ENCODE measurements at regions not wholly inside any gene's neighbourhood (a gene's known extent, or its start where the extent isn't known, plus 50 kb on each side); places are given as distances from the start of the nearest gene placed in this dataset.
A peak's percentile ranks its signal among the peaks of the same experiment; 100 is the strongest.

DNA sequence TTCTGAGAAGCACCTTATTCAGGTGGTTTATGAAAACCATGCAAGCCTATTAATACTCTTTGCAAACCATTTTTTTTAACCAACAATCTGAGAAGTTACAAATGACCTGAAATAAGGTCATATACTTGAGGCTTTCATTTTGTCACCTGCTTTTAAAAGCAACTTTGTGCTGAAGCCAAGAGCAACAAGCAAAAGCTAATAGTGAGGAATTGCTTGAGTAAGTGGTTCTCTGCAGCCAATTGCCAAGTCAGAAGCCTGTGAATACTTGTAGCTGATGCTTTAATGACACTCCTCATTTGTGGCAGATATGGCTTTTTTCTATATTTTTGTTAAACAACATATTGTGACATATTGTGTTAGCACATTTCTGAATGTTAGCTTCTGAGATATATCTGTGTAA lies 126.7 kb upstream of the ZNF608 start:
- peak; percentile 41 for DNase-seq

DNA sequence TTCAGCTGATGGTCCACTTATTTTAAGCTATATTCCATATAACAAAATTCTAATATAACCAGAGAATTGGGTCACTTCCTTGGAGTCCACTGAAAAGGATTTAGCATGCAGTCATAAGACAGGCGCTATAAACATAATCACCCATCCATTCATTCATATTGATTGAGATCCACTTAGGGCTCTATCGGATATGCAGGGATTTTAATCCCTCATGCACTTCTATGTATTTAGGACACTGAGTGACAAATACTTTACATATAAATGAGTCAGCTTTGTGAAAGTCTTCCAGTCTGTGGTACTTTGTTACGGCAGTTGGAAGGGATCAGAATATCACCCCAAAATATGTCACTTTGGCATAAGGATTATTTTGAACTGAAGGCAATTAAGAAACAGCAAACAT lies 127.3 kb upstream of the ZNF608 start:
- DNase-seq, result no peak

DNA sequence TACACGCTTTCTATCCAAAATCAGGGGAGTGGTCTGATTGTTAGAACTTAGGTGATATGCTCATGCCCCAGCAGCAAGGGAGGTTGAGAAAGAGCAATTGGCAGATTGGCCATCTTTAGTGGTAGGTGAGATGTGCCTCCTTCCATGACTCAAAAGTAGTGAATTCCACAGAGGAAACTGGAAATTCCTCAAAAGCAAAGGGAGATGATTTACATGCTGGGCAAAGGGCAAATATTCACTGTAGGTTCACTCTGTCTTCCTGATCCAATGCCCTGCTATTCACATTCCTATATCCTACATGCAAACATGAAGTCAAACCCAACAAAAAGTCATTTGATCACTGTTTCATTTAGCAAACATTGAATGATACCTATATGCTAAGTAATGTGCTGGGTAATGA lies 130.1 kb upstream of the ZNF608 start:
- DNase-seq, result no peak

DNA sequence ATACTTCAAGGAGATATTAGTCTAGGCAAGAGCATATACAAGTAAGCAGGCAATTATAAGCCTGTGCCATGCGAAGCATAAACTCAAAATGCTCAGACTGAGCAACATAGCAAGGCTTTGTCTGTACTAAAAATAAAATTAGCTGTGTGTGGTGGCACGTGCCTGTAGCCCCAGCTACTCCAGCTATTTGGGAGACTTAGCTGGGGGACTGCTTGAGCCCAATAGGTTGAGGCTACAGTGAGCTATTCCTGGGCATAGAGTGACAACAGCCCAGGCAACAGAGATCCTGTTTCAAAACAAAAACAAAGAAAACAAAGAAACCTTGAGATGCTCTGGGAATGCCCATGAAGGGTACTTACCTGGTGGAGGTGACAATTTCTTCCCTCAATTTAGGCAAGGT lies 130.5 kb upstream of the ZNF608 start:
- DNase-seq, result no peak

DNA sequence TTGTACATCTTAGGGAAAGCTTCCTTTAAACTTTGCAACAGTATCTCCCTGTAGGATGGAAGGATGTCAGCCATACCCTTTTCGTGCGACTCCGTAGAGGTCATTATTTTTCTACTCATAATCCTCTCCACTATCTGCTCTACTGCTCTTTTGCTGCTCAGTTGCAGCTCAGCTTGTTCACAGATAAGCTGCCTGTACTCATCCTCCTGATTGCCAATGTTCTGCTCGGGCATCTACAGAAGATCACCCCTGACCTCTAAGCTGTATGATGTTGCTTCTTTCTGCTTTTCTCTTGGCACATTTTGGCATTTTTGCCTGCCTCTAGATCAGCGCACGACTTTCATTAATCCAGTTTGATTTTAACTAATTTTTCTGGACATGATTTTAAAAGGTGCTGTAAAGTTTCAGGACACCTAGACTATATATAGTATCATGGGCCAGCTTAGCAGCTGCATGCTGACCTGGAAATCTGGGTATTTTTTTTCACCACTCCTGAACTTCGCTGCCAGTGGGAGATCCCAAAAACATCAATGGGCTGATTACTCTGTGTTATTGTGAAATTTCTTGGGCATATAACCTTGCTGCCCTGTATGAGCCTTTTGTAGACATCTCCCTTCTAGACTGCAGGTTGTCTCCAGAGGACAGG lies 131.2 kb upstream of the ZNF608 start:
- no peak for DNase-seq

DNA sequence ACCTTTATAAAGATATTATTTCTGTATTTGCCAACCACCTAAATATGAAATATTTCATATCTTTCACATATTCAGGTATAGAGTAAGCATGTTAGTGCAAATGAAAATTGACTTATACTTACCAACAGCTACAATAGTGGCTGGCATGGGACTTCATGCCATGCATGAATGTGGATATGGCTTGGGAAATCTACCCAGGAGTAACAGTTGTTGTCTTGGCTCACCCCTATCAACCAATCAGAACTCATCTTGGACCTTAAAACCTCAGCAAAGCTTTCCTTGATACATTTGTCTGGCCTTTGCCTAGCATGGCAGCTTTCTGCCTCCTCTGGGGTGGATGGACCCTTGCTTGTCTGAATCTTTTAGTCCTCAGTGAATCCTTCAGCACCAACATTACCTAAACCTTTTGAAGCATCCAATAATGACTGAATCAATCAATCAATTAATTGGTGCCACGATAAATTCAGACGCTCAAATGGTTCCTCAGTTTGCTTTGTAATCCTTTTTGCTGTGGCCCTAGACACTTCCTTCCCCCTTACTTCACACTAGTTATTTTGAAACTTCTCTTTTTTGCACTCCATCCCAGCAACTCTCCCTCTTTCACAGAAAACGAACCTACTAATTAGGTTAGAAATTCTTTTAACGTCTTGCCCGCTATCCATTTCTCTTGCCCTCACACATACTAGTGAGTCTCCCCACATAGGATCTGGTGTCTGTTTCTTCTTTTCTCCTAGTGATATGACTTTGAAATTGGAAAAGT lies 132.3 kb upstream of the ZNF608 start:
- DNase-seq, result no peak

DNA sequence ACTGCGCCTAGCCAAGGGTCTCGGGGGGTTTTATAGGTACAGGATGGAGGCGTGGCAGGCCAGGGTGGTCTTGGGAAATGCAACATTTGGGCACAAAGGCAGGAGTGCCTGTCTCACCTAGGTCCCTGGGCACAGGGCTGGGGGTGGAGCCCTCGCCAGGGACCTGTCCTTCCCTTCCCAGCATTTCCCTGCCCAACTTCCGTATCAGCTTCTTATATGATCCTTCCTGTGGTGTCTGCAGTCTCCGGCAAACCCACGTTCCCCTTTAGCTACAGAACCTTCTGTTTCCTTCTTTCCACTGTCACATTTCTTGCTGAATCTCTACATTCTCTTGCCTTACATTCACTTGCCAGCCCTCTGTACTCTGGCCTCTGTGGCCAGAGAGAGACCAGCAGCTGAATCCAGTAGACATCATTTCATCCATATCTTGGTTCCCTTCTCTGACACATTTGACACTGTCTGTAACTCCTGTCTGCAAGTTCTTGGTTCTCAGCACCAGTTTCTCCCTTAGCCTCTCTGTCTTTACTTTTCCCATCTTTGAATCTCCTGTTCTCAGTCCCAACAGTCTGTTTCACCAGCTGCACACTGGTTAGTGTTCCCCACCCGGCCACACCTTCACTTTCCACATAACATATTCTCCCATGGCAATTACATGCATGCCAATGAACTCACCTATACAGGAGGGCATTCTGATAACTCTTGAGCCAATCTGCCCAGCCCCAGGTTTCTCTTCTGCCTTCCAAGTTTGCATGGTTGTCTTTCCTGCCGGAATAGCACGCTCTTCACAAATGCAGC lies 134.7 kb upstream of the ZNF608 start:
- DNase-seq, result no peak

DNA sequence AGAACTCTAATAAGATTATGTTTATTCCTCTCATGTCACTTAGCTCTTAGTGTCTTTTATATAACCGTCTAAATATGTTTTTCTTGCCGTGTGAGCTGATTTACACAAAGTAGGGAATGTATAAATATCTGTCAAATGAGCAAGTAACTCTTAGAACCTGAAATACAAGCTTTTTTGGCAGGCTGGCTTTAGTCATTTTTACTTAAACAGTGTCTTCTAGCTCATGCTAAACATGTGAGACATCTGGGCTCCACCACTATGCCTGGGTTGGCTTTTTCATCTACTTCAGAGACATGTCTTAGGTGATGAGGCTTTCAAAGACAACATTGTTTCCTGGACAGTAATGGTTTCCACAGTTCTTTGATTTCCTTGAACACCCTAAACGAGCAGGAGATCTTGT lies 137.2 kb upstream of the ZNF608 start:
- DNase-seq, result no peak

DNA sequence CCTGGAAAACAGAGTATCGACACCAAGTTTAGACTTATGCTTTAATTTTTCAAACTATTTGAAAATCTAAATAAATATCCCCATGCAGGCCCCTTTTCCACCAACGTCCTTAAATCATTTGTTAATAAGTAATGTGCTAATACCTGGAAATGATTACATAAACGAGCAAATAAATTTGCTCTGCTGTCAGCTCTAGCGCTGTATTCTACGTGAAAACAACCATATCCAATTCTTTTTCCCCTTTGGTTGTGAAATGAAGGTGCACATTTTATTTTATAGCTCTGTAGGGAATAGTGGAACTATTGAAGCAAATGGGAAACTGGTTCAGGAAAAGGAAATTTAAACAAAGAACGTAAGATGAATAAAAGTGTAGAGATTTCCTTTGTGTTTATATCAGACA lies 137.7 kb upstream of the ZNF608 start:
- no peak for DNase-seq

DNA sequence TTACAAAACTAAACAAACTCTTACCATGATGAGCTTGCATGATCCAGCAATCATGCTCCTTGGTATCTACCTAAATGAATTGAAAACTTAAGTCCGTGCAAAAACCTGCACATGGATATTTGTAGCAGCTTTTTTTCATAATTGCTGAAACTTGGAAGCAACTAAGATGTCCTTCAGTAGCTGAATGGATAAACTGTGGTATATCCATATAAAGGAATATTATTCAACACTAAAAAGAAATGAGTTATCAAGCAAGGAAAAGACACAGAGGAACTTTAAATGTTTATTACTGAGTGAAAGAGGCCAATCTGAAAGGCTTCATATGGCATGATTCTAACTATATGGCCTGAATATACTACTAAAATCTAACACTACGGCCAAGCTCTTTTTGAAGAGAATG lies 139.1 kb upstream of the ZNF608 start:
- DNase-seq, result no peak

DNA sequence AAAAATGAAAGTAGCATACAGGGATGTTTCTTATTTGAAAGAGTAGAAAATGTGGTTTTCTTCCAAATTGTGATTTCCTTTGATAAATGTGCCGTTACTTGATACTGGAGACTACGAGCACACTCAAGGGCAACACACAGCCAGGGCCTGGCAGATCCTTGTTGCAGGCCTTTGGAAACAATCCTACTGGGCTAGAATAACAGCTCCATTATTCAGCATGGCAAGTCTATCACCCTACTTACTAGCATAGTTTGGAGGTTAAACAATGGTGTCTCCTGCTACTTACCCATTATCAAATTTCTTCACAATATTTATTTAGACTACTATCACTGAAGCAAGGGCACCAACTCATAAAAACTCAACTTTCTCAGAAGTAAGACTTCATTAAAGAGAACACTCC lies 140.8 kb upstream of the ZNF608 start:
- peak; percentile 59 for DNase-seq

DNA sequence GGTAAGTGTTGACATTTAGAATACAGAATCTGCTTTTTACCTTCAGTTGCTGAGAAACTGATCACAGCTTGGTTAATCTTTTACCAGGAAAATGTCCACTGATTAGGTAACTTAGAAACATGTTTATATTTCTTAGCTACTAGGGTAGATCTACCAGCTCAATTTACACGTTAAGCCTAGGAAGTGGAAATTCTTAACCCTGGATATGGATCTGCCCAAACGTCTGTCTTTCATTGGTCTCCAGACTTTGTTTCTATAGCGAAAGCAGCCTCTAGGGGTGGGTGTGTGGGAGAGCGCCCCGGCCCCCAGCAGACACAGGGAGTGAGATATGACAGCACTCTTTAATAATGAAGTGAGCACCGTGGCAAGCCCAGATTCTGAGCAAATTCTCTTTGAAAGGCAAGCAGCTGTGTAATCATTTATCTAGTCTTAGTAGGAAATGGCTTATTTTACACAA lies 141.6 kb upstream of the ZNF608 start:
- DNase-seq, result peak; percentile 92

DNA sequence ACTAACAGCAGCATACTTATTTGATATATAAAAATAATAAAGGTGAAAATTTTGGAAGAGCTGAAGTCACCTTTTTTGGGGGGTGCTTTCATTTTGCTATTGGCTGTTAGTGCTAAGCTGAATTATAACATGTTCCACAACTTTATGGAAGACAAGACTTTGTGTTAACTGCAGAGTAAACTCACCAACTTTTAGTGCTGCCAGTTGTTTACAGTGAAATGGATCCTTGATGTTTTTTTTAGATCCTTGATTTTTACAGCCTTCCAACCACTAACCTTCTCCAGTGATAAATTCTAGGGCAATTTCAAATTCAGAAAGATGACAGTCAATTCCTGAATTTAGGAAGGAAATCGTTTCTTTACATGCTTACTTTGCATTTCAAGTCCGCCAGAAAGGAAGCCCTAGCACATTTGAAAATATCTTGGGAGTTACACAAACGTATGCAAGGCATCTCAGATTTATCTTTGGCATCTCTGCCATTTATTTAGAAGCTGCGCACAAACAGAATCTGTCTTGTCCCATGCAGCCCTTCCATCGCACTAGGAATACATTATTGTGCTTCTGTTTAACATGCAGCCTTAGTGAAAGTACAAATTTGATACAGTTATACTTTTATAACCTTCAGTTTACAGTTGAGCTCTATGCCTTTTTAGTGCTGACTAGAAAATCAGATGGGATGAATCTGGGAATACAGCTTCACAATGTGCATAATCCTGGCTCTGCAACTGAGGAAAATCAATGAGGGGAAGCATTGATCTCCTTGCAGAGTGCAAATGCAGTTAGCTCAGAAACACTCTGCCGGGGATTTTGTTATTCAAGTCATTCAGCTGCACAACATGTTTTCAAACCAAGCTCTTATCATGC lies 142.4 kb upstream of the ZNF608 start:
- peak; percentile 58 for DNase-seq

DNA sequence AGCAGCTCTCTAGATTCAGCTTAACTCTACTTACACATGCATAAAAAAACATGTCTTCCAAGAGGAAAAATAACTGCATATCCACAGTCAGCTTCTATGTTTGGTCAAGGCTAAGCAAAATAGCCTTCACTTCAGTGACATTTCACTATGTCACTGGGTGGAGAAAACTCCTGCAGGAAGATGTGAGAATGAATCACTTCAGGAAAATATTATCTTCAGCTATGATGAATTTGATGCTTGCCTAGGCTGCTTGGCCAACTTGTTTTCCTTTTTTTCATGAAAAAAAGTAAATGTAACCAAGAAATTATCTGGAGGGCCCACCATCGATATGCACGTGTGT lies 143.0 kb upstream of the ZNF608 start:
- peak; percentile 58 for DNase-seq

DNA sequence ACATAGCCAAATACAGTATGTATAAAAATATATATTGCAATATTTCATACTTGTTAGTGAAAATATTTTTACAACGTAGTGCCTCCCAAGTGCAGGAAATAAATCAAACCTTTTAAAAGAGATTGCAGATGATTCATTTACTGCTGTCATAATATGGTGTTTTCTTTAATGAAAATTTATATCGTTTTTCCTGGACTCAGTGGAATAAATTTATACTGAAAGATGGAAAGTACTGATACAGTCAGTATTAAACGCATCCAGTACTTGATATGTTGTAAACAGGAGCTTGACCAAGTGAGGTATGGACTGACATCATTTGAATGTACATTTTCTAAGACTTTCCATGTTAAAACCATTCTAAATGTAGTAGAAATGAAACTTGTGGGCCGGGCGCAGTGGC lies 143.4 kb upstream of the ZNF608 start:
- no peak for DNase-seq

DNA sequence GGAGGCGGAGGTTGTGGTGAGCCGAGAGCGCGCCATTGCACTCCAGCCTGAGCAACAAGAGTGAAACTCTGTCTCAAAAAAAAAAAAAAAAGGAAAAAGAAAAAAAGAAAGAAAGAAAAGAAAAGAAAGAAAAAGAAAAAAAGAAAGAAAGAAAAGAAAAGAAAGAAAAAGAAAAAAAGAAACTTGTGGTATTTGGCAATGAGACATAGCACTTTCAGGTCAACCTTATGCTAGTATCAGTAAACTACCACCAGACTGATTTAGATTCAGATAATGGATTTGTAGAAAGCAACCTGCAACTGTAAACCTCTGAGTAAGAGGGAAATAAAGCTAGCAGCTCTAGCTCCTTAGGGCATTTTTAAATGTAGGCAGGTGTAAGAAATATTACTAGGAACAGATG lies 144.0 kb upstream of the ZNF608 start:
- peak; percentile 21 for DNase-seq

DNA sequence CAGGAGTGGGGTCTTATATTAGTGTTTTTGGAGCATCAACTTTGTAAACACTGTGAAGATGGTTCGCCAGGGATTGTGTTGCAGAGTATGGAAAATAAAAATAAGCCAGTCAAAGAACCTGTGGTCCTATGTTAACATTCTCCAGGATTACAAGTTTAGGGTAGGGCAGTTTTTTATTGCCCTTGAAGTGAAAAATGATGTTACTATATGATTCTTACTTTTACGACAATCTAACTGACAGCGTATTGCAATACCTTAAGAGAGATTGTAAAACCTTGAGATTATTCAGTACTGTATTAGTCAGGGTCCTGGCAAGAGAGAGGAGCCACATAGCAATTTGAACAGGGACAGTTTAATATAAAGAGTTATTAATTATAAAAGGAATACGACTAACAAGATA lies 144.7 kb upstream of the ZNF608 start:
- DNase-seq, result no peak

DNA sequence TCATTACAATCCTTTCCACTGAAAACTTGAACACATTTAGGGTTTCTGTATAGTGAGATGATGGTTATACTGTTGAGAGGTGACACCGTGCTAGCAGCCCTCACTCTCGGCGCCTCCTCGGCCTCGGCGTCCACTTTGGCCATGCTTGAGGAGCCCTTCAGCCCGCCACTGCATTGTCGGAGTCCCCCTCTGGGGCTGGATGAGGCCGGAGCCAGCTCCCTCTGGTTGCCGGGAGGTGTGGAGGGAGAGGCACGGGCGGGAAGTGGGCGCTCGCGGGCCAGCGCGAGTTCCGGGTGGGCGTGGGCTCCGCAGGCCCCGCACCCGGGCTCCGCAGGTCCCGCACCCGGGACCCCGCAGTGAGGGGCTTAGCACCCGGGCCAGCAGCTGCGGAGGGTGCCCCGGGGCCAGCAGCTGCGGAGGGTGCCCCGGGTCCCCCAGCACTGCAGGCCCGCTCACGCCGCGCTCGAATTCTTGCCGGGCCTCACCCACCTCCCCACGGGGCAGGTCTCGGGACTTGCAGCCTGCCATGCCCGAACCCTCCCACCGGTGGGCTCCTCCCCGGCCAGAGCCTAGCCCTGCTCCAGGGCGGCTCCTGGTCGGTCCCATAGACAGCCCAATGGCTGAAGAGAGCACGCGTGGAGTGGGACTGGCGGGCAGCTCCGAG lies 145.9 kb upstream of the ZNF608 start:
- no peak for DNase-seq

DNA sequence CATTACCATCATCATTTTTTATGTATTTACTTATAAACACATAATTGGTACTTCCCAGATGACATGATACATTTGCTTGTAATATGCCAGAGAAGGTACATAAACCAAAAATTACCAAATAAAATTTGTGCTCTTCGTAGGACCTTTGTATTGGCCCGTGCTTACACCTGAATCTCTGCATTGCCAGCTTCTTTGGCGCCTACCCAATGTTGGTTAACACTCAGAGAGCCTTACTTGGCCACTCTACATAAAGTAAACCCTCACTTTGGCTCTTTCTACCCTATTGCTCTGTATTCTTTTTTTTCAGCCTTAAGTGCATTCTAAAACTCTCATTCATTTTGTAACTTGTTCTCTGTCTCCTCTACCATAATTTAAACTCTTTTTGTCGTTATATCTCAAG lies 148.1 kb upstream of the ZNF608 start:
- no peak for DNase-seq

DNA sequence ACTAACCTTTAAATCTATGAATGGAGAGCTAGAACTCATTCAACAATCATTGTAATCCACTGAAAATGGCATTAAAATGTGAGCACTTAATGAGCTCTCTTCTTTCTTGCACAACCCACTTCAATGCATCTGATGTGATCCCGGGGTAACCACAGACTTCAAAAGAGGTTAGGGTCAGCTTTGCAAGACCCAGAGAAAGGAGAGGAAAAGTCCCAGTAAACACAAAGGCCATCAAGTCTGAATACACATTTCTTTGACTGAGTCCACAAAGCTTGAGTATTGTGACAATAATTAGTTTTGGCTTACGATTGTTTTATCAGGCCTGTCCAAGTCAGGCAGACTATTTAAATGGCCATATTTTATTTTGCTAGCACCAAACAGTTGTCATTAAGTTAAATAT lies 148.8 kb upstream of the ZNF608 start:
- DNase-seq, result no peak

DNA sequence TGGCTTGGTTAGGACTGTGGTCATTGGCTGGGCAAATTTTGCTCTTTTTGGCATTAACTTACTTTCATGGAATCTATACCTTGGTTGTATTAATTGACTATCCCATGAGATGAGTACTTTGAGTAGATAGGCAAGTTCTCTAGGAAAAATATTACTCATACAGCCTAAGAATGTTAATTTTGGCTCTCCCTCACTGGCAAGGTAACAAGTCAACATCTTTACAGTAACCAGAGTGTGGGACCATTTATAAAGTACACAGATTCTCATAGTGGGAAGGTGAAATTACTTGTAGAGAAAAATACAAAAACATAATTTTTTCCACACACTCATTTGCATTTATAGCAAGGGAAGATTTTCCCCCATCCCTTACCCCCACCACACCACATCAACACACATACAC lies 154.6 kb upstream of the ZNF608 start:
- peak; percentile 27 for DNase-seq

DNA sequence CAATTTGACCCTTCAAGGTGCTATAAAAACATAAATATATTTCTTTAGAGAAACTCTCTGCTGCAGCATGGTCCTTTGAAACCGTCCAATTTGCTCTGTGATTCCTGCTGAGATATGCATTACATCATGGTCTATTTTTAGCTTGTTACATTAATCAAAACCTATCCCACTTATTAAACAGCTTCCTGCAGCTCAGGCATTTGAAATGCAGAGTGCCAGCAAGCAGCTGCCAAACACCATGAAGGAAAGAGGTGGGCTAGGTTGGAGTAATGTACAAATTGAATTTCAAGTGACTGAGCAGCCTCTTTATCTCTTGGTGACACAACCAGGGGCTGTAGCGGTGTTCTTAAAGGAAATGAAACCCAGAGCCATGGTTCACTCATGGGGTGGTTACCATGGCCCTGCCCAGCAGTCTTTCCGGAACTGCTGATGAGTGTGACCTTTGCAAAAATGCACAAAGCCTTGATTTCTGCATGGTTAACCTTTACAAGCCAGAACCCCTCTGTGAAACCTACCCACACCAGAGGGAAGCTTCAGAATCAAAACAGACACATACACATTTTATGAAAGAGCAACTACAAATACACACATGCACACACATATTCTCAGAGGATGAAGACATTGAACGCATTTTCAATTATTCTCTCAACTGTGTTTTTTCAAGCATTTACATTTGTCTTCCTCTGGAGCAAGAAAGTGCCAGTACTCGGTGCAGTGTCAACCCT lies 155.8 kb upstream of the ZNF608 start:
- peak; percentile 97 for DNase-seq
